ENCODE measurements at regions not wholly inside any gene's neighbourhood (a gene's known extent, or its start where the extent isn't known, plus 50 kb on each side); places are given as distances from the start of the nearest gene placed in this dataset.

DNA sequence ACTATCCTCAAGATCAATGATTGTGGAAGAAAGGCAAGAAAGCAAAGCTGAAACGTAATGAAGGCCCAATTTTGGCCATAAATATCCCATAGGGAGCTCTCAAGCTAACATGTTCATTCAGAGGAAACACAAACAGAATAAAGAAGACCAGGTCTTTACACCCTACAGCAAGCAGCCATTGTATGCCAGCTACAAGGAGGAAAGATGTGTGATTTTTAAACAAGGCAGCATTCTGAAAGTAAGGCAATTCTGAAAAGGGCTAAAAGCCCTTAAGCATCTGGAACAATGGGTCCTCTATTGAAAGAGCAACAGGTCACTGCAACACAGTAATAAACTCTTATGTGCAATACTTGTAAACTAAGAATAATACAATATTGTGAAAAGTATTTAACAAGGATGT, 1002.4 kb downstream of the SLITRK1 start:
- no peaks in the 10 kb centered on the region for H4K20me1 ChIP-seq (ENCODE audit: insufficient read depth, low read length)
- no peaks in the 10 kb centered on the region for H3K9me3 ChIP-seq (ENCODE audit: low read length)
- POLR2A ChIA-PET, result interaction anchor here (0.6 kb wide), 1 partner anchor 1108 kb away, joined by 3 read pairs; no protein-coding TSS in a partner anchor
- no peak overlapping the region for H2AFZ ChIP-seq (ENCODE audit: low read length)
- no peaks in the 10 kb centered on the region for H3K36me3 ChIP-seq (ENCODE audit: insufficient read depth, low read length)
- no TSS peak for BruUV-seq (replicated peaks)
- H3K27ac ChIP-seq (ENCODE audit: low read depth, low read length, poor library complexity, severe bottlenecking), result no peak overlapping the region
- DNase-seq (ENCODE audit: low spot score), result no peak
- CTCF ChIA-PET (ENCODE audit: unreplicated experiment), result no interaction called here
- H3K9me2 ChIP-seq (ENCODE audit: insufficient read depth, low read length), result no peaks in the 10 kb centered on the region
- intact Hi-C loops (cut with micrococcal nuclease; ENCODE audit: unreplicated experiment), result no loop called here
- H3K79me2 ChIP-seq (ENCODE audit: insufficient read depth, low read depth, low read length), result no peaks in the 10 kb centered on the region
- TF ChIP-seq EZH2phosphoT487 (IDR thresholded peaks at IDR 0.05; ENCODE audit: borderline replicate concordance, low read depth, low read length), result no peak
- no peak for TF ChIP-seq CTCF (conservative IDR thresholded peaks at IDR 0.05; ENCODE audit: low read length)
- H3K4me1 ChIP-seq (ENCODE audit: insufficient read depth, low read length, poor library complexity, severe bottlenecking), result no peaks in the 10 kb centered on the region
- H3K4me3 ChIP-seq (ENCODE audit: low read depth, low read length, poor library complexity, severe bottlenecking), result no peak overlapping the region
- no peak overlapping the region for H3K4me2 ChIP-seq (ENCODE audit: low read length)

GRCh38 chr13:82878536-82878935, 1003.7 kb downstream of the SLITRK1 start:
- no peak for TF ChIP-seq CTCF (conservative IDR thresholded peaks at IDR 0.05; ENCODE audit: low read length)
- no peaks in the 10 kb centered on the region for H3K36me3 ChIP-seq (ENCODE audit: insufficient read depth, low read length)
- no peak overlapping the region for H3K27ac ChIP-seq (ENCODE audit: low read depth, low read length, poor library complexity, severe bottlenecking)
- intact Hi-C loops (cut with micrococcal nuclease; ENCODE audit: unreplicated experiment), result no loop called here
- no peak overlapping the region for H2AFZ ChIP-seq (ENCODE audit: low read length)
- no peaks in the 10 kb centered on the region for H3K4me1 ChIP-seq (ENCODE audit: insufficient read depth, low read length, poor library complexity, severe bottlenecking)
- H3K79me2 ChIP-seq (ENCODE audit: insufficient read depth, low read depth, low read length), result no peaks in the 10 kb centered on the region
- no peaks in the 10 kb centered on the region for H4K20me1 ChIP-seq (ENCODE audit: insufficient read depth, low read length)
- H3K4me3 ChIP-seq (ENCODE audit: low read depth, low read length, poor library complexity, severe bottlenecking), result no peak overlapping the region
- DNase-seq (ENCODE audit: low spot score), result no peak
- ChIA-PET CTCF (ENCODE audit: unreplicated experiment) (no interaction called here), POLR2A (no interaction called here)
- no TSS peak for BruUV-seq (replicated peaks)
- H3K9me3 ChIP-seq (ENCODE audit: low read length), result no peaks in the 10 kb centered on the region
- H3K9me2 ChIP-seq (ENCODE audit: insufficient read depth, low read length), result no peaks in the 10 kb centered on the region
- H3K4me2 ChIP-seq (ENCODE audit: low read length), result no peak overlapping the region

DNA sequence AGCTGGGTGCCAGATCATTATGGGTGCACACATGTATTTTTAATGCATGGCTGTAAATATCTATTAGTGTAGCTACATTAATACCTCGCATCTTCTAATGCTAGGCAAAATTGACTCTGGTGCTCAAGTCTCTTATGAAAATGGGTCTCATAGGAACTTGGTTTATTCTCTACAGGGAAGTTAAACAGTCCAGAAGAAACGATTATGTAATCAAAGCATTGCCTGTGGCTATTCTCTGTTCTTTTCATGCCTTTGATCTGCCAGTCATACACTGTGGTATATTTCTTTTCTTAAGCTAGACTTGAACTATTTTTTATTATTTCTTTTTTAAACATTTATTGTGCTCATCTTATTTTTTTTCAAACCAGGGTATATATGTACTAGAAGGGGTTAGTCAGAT, 1015.0 kb downstream of the SLITRK1 start:
- ChIA-PET CTCF (ENCODE audit: unreplicated experiment) (no interaction called here), POLR2A (interaction anchor here (0.7 to 1.1 kb wide), 4 partner anchors 12 to 782 kb away, joined by 3 to 8 read pairs (median 5); no protein-coding TSS in a partner anchor)
- intact Hi-C loops (cut with micrococcal nuclease; ENCODE audit: unreplicated experiment), result no loop called here
- H4K20me1 ChIP-seq (ENCODE audit: insufficient read depth, low read length), result no peaks in the 10 kb centered on the region
- no peak for TF ChIP-seq CTCF (conservative IDR thresholded peaks at IDR 0.05; ENCODE audit: low read length)
- no peak for TF ChIP-seq EZH2phosphoT487 (IDR thresholded peaks at IDR 0.05; ENCODE audit: borderline replicate concordance, low read depth, low read length)
- H3K9me2 ChIP-seq (ENCODE audit: insufficient read depth, low read length), result no peaks in the 10 kb centered on the region
- no peak overlapping the region for H2AFZ ChIP-seq (ENCODE audit: low read length)
- no peaks in the 10 kb centered on the region for H3K36me3 ChIP-seq (ENCODE audit: insufficient read depth, low read length)
- no TSS peak for BruUV-seq (replicated peaks)
- no peak overlapping the region for H3K4me2 ChIP-seq (ENCODE audit: low read length)
- DNase-seq (ENCODE audit: low spot score), result no peak
- H3K4me1 ChIP-seq (ENCODE audit: insufficient read depth, low read length, poor library complexity, severe bottlenecking), result no peaks in the 10 kb centered on the region
- no peaks in the 10 kb centered on the region for H3K79me2 ChIP-seq (ENCODE audit: insufficient read depth, low read depth, low read length)
- no peak overlapping the region for H3K4me3 ChIP-seq (ENCODE audit: low read depth, low read length, poor library complexity, severe bottlenecking)
- 0 out of 2 replicates have a peak, but pooled peaks cover 4% of the 10 kb centered on the region for H3K9me3 ChIP-seq (ENCODE audit: low read length)
- no peak overlapping the region for H3K27ac ChIP-seq (ENCODE audit: low read depth, low read length, poor library complexity, severe bottlenecking)
